ENCODE measurements at regions not wholly inside any gene's neighbourhood (a gene's known extent, or its start where the extent isn't known, plus 50 kb on each side); places are given as distances from the start of the nearest gene placed in this dataset.

- no peak overlapping the region for H2BK120ac ChIP-seq (ENCODE audit: insufficient read depth, low read length, poor library complexity)
Measured at GRCh38 chr3:187992609-187993008, 161.3 kb upstream of the LPP start.

GRCh38 chr3:187994221-187995042 lies 159.5 kb upstream of the LPP start:
- Histone ChIP-seq H2BK5ac (ENCODE audit: low read depth, low read length, poor library complexity) (no peak overlapping the region), H3K27me3 (ENCODE audit: insufficient read depth, low read length) (no peaks in the 10 kb centered on the region), H2BK120ac (ENCODE audit: insufficient read depth, low read length, poor library complexity) (no peak overlapping the region), H2AFZ (ENCODE audit: insufficient read depth, low read length, poor library complexity) (no peak overlapping the region), H3K4ac (ENCODE audit: low read depth, low read length) (no peak overlapping the region), H3K18ac (ENCODE audit: low read length) (no peak overlapping the region), H3K9ac (ENCODE audit: low read length) (no peak overlapping the region), H3K36me3 (ENCODE audit: control insufficient read depth in 1 of 2, insufficient read depth in 2 of 2, low read length in 2 of 2) (no peaks in the 10 kb centered on the region), H4K12ac (ENCODE audit: low read depth, low read length) (no peak overlapping the region), H2AK5ac (ENCODE audit: low read length) (no peak overlapping the region), H2BK12ac (ENCODE audit: low read length) (no peak overlapping the region), H3K4me1 (ENCODE audit: control insufficient read depth in 1 of 2, insufficient read depth in 2 of 2, low read length in 2 of 2) (no peaks in the 10 kb centered on the region), H3K79me2 (ENCODE audit: control insufficient read depth, insufficient read depth, low read length, poor library complexity) (no peaks in the 10 kb centered on the region), H3K4me3 (ENCODE audit: low read depth, low read length) (no peak overlapping the region), H3K27ac (ENCODE audit: low read depth, low read length) (no peak overlapping the region), H4K8ac (ENCODE audit: low read depth, low read length) (no peak overlapping the region), H3K4me2 (ENCODE audit: low read length) (no peak overlapping the region), H3K23ac (ENCODE audit: low read length) (no peak overlapping the region), H3K79me1 (ENCODE audit: low read length) (no peaks in the 10 kb centered on the region), H3K14ac (ENCODE audit: low read length) (no peak overlapping the region), H4K91ac (ENCODE audit: low read depth, low read length) (no peak overlapping the region), H3K9me3 (ENCODE audit: insufficient read depth, low read depth, low read length) (no peaks in the 10 kb centered on the region)
- WGBS (ENCODE audit: extremely low coverage, insufficient coverage, insufficient read length): no CpG with 5 or more reads among the region's 4 CpGs
- no peak for DNase-seq

More at GRCh38 chr3:187992609-187993008, 161.3 kb upstream of the LPP start:
- Histone ChIP-seq H3K4ac (ENCODE audit: low read depth, low read length) (no peak overlapping the region), H3K4me1 (ENCODE audit: control insufficient read depth in 1 of 2, insufficient read depth in 2 of 2, low read length in 2 of 2) (no peaks in the 10 kb centered on the region), H3K79me2 (ENCODE audit: control insufficient read depth, insufficient read depth, low read length, poor library complexity) (no peaks in the 10 kb centered on the region), H4K91ac (ENCODE audit: low read depth, low read length) (no peak overlapping the region), H3K4me3 (ENCODE audit: low read depth, low read length) (no peak overlapping the region), H2BK5ac (ENCODE audit: low read depth, low read length, poor library complexity) (no peak overlapping the region), H3K9ac (ENCODE audit: low read length) (no peak overlapping the region), H3K9me3 (ENCODE audit: insufficient read depth, low read depth, low read length) (no peaks in the 10 kb centered on the region), H2AK5ac (ENCODE audit: low read length) (no peak overlapping the region), H2AFZ (ENCODE audit: insufficient read depth, low read length, poor library complexity) (no peak overlapping the region), H3K23ac (ENCODE audit: low read length) (no peak overlapping the region), H3K27ac (ENCODE audit: low read depth, low read length) (no peak overlapping the region), H3K14ac (ENCODE audit: low read length) (no peak overlapping the region), H3K79me1 (ENCODE audit: low read length) (no peaks in the 10 kb centered on the region), H2BK12ac (ENCODE audit: low read length) (no peak overlapping the region), H3K27me3 (ENCODE audit: insufficient read depth, low read length) (no peaks in the 10 kb centered on the region), H3K18ac (ENCODE audit: low read length) (no peak overlapping the region), H3K36me3 (ENCODE audit: control insufficient read depth in 1 of 2, insufficient read depth in 2 of 2, low read length in 2 of 2) (no peaks in the 10 kb centered on the region), H3K4me2 (ENCODE audit: low read length) (no peak overlapping the region), H4K8ac (ENCODE audit: low read depth, low read length) (no peak overlapping the region), H4K12ac (ENCODE audit: low read depth, low read length) (no peak overlapping the region)
- no peak for DNase-seq

- no peak overlapping the region for H3K27ac ChIP-seq (ENCODE audit: low read depth, low read length)
- H3K79me1 ChIP-seq (ENCODE audit: low read length): no peaks in the 10 kb centered on the region
- no peak overlapping the region for H2BK120ac ChIP-seq (ENCODE audit: insufficient read depth, low read length, poor library complexity)
- H3K14ac ChIP-seq (ENCODE audit: low read length): no peak overlapping the region
- no peak overlapping the region for H4K12ac ChIP-seq (ENCODE audit: low read depth, low read length)
- no peak overlapping the region for H3K9ac ChIP-seq (ENCODE audit: low read length)
- H2BK5ac ChIP-seq (ENCODE audit: low read depth, low read length, poor library complexity): no peak overlapping the region
- H3K4me2 ChIP-seq (ENCODE audit: low read length): no peak overlapping the region
- H3K4me1 ChIP-seq (ENCODE audit: control insufficient read depth in 1 of 2, insufficient read depth in 2 of 2, low read length in 2 of 2): no peaks in the 10 kb centered on the region
- no peak overlapping the region for H3K18ac ChIP-seq (ENCODE audit: low read length)
- H2BK12ac ChIP-seq (ENCODE audit: low read length): no peak overlapping the region
- no peaks in the 10 kb centered on the region for H3K27me3 ChIP-seq (ENCODE audit: insufficient read depth, low read length)
- H2AFZ ChIP-seq (ENCODE audit: insufficient read depth, low read length, poor library complexity): no peak overlapping the region
- no peak overlapping the region for H4K8ac ChIP-seq (ENCODE audit: low read depth, low read length)
- no peak overlapping the region for H3K23ac ChIP-seq (ENCODE audit: low read length)
- H3K4ac ChIP-seq (ENCODE audit: low read depth, low read length): no peak overlapping the region
- no peaks in the 10 kb centered on the region for H3K79me2 ChIP-seq (ENCODE audit: control insufficient read depth, insufficient read depth, low read length, poor library complexity)
- H4K91ac ChIP-seq (ENCODE audit: low read depth, low read length): no peak overlapping the region
- DNase-seq: no peak
- H3K4me3 ChIP-seq (ENCODE audit: low read depth, low read length): no peak overlapping the region
- no peaks in the 10 kb centered on the region for H3K9me3 ChIP-seq (ENCODE audit: insufficient read depth, low read depth, low read length)
- no peaks in the 10 kb centered on the region for H3K36me3 ChIP-seq (ENCODE audit: control insufficient read depth in 1 of 2, insufficient read depth in 2 of 2, low read length in 2 of 2)
- H2AK5ac ChIP-seq (ENCODE audit: low read length): no peak overlapping the region
Measured at GRCh38 chr3:187995043-187995400, 158.9 kb upstream of the LPP start.

- Histone ChIP-seq H3K18ac (ENCODE audit: low read length) (no peak overlapping the region), H3K9me3 (ENCODE audit: insufficient read depth, low read depth, low read length) (no peaks in the 10 kb centered on the region), H3K4me3 (ENCODE audit: low read depth, low read length) (no peak overlapping the region), H3K14ac (ENCODE audit: low read length) (no peak overlapping the region), H3K4ac (ENCODE audit: low read depth, low read length) (no peak overlapping the region), H4K8ac (ENCODE audit: low read depth, low read length) (no peak overlapping the region), H3K9ac (ENCODE audit: low read length) (no peak overlapping the region), H4K12ac (ENCODE audit: low read depth, low read length) (no peak overlapping the region), H2BK5ac (ENCODE audit: low read depth, low read length, poor library complexity) (no peak overlapping the region), H3K27ac (ENCODE audit: low read depth, low read length) (no peak overlapping the region), H2AK5ac (ENCODE audit: low read length) (no peak overlapping the region), H2BK12ac (ENCODE audit: low read length) (no peak overlapping the region), H2BK120ac (ENCODE audit: insufficient read depth, low read length, poor library complexity) (no peak overlapping the region), H3K4me1 (ENCODE audit: control insufficient read depth in 1 of 2, insufficient read depth in 2 of 2, low read length in 2 of 2) (no peaks in the 10 kb centered on the region), H3K79me1 (ENCODE audit: low read length) (no peaks in the 10 kb centered on the region), H3K4me2 (ENCODE audit: low read length) (no peak overlapping the region), H3K23ac (ENCODE audit: low read length) (no peak overlapping the region), H3K79me2 (ENCODE audit: control insufficient read depth, insufficient read depth, low read length, poor library complexity) (no peaks in the 10 kb centered on the region), H3K36me3 (ENCODE audit: control insufficient read depth in 1 of 2, insufficient read depth in 2 of 2, low read length in 2 of 2) (no peaks in the 10 kb centered on the region), H3K27me3 (ENCODE audit: insufficient read depth, low read length) (no peaks in the 10 kb centered on the region), H2AFZ (ENCODE audit: insufficient read depth, low read length, poor library complexity) (no peak overlapping the region), H4K91ac (ENCODE audit: low read depth, low read length) (no peak overlapping the region)
- no peak for DNase-seq
Measured at GRCh38 chr3:187995667-187996066, 158.3 kb upstream of the LPP start.
